ENCODE measurements at regions not wholly inside any gene's neighbourhood (a gene's known extent, or its start where the extent isn't known, plus 50 kb on each side); places are given as distances from the start of the nearest gene placed in this dataset.

- no peak for DNase-seq (ENCODE audit: low read depth)
Observed at GRCh38 chrX:112137276-112137675, 54.7 kb upstream of the TRPC5 start.

Data from fibroblast of gingiva (primary cell).